ENCODE measurements at regions not wholly inside any gene's neighbourhood (a gene's known extent, or its start where the extent isn't known, plus 50 kb on each side); places are given as distances from the start of the nearest gene placed in this dataset.

DNA sequence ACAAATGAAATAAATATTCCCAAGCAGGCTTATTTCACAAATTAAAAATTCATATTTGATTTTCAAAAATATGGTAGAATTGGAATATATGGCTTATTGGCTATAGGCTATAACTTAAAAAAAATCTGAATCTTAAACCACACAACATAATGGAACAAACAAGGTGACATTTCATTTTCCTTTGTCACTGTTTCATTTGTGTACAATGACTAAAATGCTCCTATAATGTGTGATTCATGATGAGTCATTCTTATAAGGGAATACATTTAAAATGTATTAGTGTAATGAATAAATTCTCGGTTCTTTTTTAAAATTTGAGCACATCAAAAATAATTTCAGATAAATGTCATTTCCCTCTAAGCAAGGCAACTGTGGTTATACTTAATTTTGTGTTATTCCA, 148.0 kb upstream of the ANK3 start:
- Histone ChIP-seq H3K27ac (ENCODE audit: low read length) (peak overlapping the region; percentile 62), H3K79me2 (ENCODE audit: low read length) (no peaks in the 10 kb centered on the region), H3K27me3 (ENCODE audit: low read length) (no peaks in the 10 kb centered on the region), H4K20me1 (ENCODE audit: low read length) (no peaks in the 10 kb centered on the region), H3K9ac (ENCODE audit: low read length) (peak overlapping the region; percentile 4; the same call in 1 of the 2 replicates), H3F3A (ENCODE audit: low read length, unreplicated experiment) (peaks cover 20% of the 10 kb centered on the region), H2AFZ (ENCODE audit: low read length) (no peak overlapping the region), H3K9me2 (replicated peaks; ENCODE audit: low read length) (no peaks in the 10 kb centered on the region), H3K9me3 (ENCODE audit: low read length) (no peaks in the 10 kb centered on the region), H3K4me2 (ENCODE audit: low read length) (peak overlapping the region; percentile 50), H3K4me1 (ENCODE audit: insufficient read depth, low read length) (peaks cover 54% of the 10 kb centered on the region), H3K4me3 (ENCODE audit: low read length) (0 out of 2 replicates have a peak overlapping the region, but pooled peaks have one; percentile 8), H3K36me3 (ENCODE audit: low read depth, low read length) (no peaks in the 10 kb centered on the region)
- BruUV-seq (replicated peaks), result no TSS peak
- DNase-seq (peak; percentile 97), ATAC-seq (peak; percentile 55)
- CTCF ChIA-PET, result no interaction called here
- TF ChIP-seq, protein P1, sequence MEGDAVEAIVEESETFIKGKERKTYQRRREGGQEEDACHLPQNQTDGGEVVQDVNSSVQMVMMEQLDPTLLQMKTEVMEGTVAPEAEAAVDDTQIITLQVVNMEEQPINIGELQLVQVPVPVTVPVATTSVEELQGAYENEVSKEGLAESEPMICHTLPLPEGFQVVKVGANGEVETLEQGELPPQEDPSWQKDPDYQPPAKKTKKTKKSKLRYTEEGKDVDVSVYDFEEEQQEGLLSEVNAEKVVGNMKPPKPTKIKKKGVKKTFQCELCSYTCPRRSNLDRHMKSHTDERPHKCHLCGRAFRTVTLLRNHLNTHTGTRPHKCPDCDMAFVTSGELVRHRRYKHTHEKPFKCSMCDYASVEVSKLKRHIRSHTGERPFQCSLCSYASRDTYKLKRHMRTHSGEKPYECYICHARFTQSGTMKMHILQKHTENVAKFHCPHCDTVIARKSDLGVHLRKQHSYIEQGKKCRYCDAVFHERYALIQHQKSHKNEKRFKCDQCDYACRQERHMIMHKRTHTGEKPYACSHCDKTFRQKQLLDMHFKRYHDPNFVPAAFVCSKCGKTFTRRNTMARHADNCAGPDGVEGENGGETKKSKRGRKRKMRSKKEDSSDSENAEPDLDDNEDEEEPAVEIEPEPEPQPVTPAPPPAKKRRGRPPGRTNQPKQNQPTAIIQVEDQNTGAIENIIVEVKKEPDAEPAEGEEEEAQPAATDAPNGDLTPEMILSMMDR (conservative IDR thresholded peaks at IDR 0.05; ENCODE audit: low read depth, low read length), result no peak
- TF ChIP-seq EZH2 (IDR thresholded peaks at IDR 0.05; ENCODE audit: low read length, unreplicated experiment), result no peak
- no peak for TF ChIP-seq EZH2phosphoT487 (IDR thresholded peaks at IDR 0.05; ENCODE audit: borderline replicate concordance, low read length)
- intact Hi-C loops (cut with micrococcal nuclease), result loop anchor here (1.0 to 5.0 kb wide), 3 partner anchors 40 to 70 kb away; no protein-coding TSS in a partner anchor
- POLR2A ChIA-PET (ENCODE audit: unreplicated experiment), result no interaction called here

DNA sequence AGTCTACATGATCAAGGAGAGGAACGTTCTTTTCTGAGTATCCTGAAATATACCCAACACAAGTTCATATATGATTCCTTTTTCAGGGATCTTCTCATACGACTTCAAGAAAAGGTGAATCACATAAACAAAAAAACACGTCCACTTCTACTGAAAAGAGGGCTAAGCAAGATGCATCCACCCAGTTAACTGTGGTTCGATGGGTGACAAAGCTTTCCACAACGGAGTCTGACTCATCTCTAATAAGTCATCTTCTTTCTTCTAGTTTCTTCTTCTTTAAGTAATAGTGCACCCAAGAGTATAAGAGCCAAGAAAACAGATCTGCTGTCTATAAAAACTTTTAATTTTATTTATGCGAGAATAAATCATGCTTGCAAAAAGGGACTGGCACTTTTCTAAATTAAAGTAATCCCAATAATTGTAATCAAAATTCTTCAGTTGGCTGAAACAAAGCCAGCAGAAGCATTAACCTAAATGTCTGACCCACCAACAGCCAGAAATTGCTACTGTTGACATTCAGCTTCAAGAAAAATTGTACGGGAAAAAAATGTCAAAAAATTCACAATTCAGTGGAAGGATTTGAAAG, 146.9 kb upstream of the ANK3 start:
- peak; percentile 86 for ATAC-seq
- no TSS peak for BruUV-seq (replicated peaks)
- H3K36me3 ChIP-seq (ENCODE audit: low read depth, low read length), result no peaks in the 10 kb centered on the region
- TF ChIP-seq EZH2 (IDR thresholded peaks at IDR 0.05; ENCODE audit: low read length, unreplicated experiment), result no peak
- H3K9ac ChIP-seq (ENCODE audit: low read length), result peak overlapping the region; percentile 4
- CTCF ChIA-PET, result interaction anchor here (0.6 kb wide), 1 partner anchor 57 kb away, joined by 4 read pairs; no protein-coding TSS in a partner anchor
- peak; percentile 98 for DNase-seq
- no peaks in the 10 kb centered on the region for H3K9me2 ChIP-seq (replicated peaks; ENCODE audit: low read length)
- peaks cover 20% of the 10 kb centered on the region for H3F3A ChIP-seq (ENCODE audit: low read length, unreplicated experiment)
- peak overlapping the region; percentile 8 for H3K4me3 ChIP-seq (ENCODE audit: low read length)
- intact Hi-C loops (cut with micrococcal nuclease), result loop anchor here (1.0 to 5.0 kb wide), 4 partner anchors 39 to 92 kb away; no protein-coding TSS in a partner anchor
- POLR2A ChIA-PET (ENCODE audit: unreplicated experiment), result interaction anchor here (0.5 to 0.6 kb wide), 2 partner anchors 56 to 68 kb away, joined by 3 to 4 read pairs; no protein-coding TSS in a partner anchor
- H3K27me3 ChIP-seq (ENCODE audit: low read length), result no peaks in the 10 kb centered on the region
- H2AFZ ChIP-seq (ENCODE audit: low read length), result no peak overlapping the region
- H3K9me3 ChIP-seq (ENCODE audit: low read length), result no peaks in the 10 kb centered on the region
- H3K4me1 ChIP-seq (ENCODE audit: insufficient read depth, low read length), result peaks cover 54% of the 10 kb centered on the region
- peak overlapping the region; percentile 59 for H3K27ac ChIP-seq (ENCODE audit: low read length)
- H3K79me2 ChIP-seq (ENCODE audit: low read length), result no peaks in the 10 kb centered on the region
- H4K20me1 ChIP-seq (ENCODE audit: low read length), result no peaks in the 10 kb centered on the region
- peak overlapping the region; percentile 50 for H3K4me2 ChIP-seq (ENCODE audit: low read length)

DNA sequence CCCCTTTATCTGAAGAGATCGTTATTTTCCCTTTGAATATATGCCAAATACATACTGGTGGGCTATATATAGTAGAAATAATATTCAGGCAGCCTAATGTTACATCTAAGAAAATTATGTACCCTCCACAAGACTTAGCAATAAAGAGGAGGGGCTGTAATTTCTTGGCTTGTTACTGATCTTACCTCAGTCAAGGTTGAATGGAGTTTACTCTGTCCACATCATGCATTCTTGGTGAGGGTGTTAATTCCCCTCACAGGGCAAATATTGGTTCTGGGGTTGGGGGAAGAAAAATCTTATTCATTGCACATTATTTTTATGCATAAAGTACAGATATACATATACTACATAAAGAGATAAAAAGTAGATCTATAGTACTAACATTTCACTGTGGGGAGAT, 145.8 kb upstream of the ANK3 start:
- H4K20me1 ChIP-seq (ENCODE audit: low read length), result no peaks in the 10 kb centered on the region
- no peaks in the 10 kb centered on the region for H3K36me3 ChIP-seq (ENCODE audit: low read depth, low read length)
- ChIA-PET CTCF (interaction anchor here (0.6 to 0.7 kb wide), 2 partner anchors 15 to 69 kb away, joined by 3 to 4 read pairs; no protein-coding TSS in a partner anchor), POLR2A (ENCODE audit: unreplicated experiment) (no interaction called here)
- no peak overlapping the region for H3K27ac ChIP-seq (ENCODE audit: low read length)
- H3K4me2 ChIP-seq (ENCODE audit: low read length), result peak overlapping the region; percentile 50
- intact Hi-C loops (cut with micrococcal nuclease), result loop anchor here (5.0 kb wide), 2 partner anchors 38 to 53 kb away; no protein-coding TSS in a partner anchor
- no TSS peak for BruUV-seq (replicated peaks)
- no peaks in the 10 kb centered on the region for H3K79me2 ChIP-seq (ENCODE audit: low read length)
- H3K4me1 ChIP-seq (ENCODE audit: insufficient read depth, low read length), result peaks cover 54% of the 10 kb centered on the region
- H3K27me3 ChIP-seq (ENCODE audit: low read length), result no peaks in the 10 kb centered on the region
- DNase-seq (peak; percentile 58), ATAC-seq (peak; percentile 8; the same call in 1 of the 2 replicates)
- peak overlapping the region; percentile 1; the same call in 1 of the 2 replicates for H3K4me3 ChIP-seq (ENCODE audit: low read length)
- H3F3A ChIP-seq (ENCODE audit: low read length, unreplicated experiment), result peaks cover 20% of the 10 kb centered on the region
- no peaks in the 10 kb centered on the region for H3K9me2 ChIP-seq (replicated peaks; ENCODE audit: low read length)
- no peak overlapping the region for H3K9ac ChIP-seq (ENCODE audit: low read length)
- H3K9me3 ChIP-seq (ENCODE audit: low read length), result no peaks in the 10 kb centered on the region
- no peak overlapping the region for H2AFZ ChIP-seq (ENCODE audit: low read length)
- TF ChIP-seq EZH2phosphoT487 (IDR thresholded peaks at IDR 0.05; ENCODE audit: borderline replicate concordance, low read length), result no peak
- TF ChIP-seq, protein P1 (conservative IDR thresholded peaks at IDR 0.05; ENCODE audit: low read depth, low read length), result no peak
- no peak for TF ChIP-seq EZH2 (IDR thresholded peaks at IDR 0.05; ENCODE audit: low read length, unreplicated experiment)

Data from PC-3 (cell line).